ENCODE measurements at regions not wholly inside any gene's neighbourhood (a gene's known extent, or its start where the extent isn't known, plus 50 kb on each side); places are given as distances from the start of the nearest gene placed in this dataset.

DNA sequence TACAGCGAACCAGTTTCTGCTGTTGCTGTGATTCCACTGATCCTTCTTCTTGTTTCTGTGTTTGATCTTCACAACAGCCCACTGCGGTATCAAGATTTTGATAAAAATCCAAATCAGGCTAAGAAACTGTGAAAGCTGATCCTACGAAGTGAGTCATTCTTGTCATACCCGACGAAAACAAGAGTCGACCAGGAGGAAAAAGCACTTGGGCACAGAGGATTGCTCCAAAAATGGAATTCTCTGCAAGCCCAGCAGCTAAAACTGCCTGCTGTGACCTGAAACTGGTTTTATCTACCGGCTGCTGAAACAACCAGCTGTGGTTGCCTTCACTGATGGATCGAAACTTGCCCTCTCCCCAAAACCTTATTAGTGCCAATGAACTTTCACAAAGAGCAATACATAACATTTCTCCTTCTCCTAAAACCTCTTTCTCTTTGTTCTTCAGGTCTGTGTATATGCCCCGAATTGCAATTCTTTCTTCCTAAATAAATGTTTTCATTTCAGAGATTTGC lies 607.0 kb upstream of the PRKX start:
- no peak for DNase-seq (ENCODE audit: low read depth in 2 of 3, low spot score in 2 of 3)

DNA sequence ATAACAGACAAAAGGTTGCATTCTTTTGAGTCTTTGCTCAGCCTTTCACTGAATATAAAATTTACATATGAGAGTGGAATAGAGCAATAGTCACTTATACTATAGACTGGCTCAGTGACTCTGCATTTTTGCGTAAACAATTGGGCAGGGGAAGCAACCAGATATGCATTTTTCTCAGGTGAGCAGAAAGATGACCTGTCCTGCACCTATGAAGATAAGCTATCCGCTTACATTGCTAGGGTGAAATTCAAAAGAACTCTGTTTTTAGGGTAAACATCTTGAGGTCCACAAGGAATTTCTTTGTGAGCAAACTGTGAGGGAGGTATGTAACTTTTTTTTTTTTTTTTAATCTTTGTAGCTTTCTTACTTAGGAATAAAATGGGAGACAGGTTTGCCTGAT lies 602.4 kb upstream of the PRKX start:
- DNase-seq (ENCODE audit: low read depth in 2 of 3, low spot score in 2 of 3) = no peak

DNA sequence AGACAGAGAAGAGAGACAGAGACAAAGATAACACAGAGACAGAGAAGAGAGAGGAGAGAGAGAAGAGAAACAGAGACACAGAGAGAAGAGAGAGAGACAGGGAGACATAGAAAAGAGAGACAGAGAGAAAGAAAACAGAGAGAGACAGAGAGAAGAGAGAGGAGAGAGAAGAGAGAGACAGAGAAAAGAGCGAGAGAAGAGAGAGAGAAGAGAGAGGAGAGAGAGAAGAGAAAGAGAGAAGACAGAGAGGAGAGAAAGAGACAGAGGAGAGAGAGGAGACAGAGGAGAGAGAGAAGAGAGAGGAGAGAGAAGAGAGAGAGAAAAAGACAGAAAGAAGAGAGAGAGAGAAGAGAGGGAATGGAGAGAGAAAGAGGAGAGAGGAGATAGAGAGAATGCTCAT lies 601.1 kb upstream of the PRKX start:
- DNase-seq (ENCODE audit: low read depth in 2 of 3, low spot score in 2 of 3) = no peak

DNA sequence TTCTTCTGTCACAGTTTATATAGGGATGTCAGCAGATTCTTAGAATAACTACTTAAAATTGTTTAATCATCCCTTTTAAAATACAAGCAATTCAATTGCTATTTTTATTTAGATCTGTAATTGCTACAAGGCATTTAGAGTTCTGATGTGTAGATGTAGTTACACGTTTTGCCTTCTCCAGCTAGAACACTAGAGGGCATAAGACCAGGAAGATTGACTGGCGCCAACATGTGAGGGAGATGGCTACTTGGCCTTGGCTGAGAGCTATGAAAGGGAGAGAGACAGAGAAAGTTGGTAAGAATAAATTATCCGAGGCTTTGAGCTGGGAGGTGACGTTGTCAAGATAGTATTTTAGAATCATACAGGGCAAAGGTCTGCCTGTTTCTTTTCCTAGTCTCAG lies 563.7 kb upstream of the PRKX start:
- no peak for DNase-seq (ENCODE audit: low read depth in 2 of 3, low spot score in 2 of 3)

DNA sequence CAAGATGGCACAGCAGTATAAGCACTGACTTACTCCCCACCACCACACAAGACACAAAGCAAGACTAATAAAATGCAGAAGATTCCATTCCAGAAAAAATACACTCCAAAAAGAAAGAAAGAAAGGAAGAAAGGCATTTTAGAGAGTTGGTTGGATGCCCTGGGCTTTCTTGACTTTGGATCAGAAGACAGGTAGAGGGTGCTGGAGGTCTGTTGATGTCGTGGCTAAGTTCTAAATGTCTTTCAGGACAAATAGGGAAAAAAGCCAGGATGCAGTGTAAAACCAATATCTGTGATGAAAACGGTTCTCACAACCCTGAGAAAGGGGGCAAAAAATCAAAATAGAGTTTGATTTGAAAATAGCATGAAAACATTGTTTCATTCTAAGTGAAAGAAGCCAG lies 555.2 kb upstream of the PRKX start:
- no peak for DNase-seq (ENCODE audit: low read depth in 2 of 3, low spot score in 2 of 3)

DNA sequence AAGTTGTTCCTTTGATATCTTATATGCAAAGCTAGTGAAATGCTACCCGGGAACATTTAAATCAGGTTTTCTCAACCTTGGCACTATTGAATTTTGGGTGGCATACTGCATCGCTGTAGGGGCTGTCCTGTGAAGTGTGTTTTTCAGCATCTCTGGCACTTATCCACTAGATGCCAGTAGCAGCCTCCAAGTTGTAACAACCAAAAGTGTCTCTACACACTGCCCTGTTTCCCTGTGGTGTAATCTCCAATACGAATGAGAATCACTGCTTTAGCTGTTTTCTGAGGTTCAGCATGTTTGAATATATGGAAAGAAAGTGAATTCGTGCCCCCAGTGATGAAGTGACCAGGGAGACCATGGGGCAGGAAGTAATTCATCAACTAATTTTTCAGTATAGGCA lies 551.6 kb upstream of the PRKX start:
- no peak for DNase-seq (ENCODE audit: low read depth in 2 of 3, low spot score in 2 of 3)

DNA sequence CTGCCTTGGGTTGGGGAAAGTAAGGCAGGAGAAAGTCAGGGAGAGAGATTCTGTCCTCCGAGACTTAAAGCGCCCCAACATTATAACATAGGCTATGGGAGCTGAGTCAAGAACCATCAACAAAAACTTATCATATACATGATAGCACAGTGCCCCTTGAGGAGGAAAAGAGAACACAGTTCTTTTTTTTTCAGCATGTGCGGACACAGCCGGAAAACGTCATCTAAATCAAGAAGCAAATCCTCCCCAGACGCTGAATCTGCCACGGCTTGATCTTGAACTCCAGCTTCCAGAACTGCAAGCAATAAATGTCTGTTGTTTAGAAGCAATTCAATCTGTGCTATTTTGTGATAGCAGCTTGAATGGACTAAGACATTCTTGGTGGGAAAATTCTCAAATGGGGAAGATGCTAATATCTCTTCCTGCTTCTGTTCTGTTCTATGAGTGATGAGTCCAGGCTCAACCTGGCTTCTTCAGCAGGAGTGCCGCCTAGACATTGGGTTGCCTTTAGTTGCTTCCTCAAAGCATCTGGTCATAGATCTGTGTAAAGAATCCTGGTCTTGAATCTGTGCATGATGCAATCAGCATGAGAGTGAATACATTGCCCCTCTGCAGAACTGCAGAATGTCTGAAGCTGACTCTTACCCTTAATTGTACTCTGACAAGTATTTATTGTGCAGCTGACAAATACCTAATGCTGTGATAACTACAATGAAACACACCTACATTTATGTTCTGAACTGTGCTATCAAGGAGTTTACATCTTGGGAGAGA lies 549.8 kb upstream of the PRKX start:
- no peak for DNase-seq (ENCODE audit: low read depth in 2 of 3, low spot score in 2 of 3)

DNA sequence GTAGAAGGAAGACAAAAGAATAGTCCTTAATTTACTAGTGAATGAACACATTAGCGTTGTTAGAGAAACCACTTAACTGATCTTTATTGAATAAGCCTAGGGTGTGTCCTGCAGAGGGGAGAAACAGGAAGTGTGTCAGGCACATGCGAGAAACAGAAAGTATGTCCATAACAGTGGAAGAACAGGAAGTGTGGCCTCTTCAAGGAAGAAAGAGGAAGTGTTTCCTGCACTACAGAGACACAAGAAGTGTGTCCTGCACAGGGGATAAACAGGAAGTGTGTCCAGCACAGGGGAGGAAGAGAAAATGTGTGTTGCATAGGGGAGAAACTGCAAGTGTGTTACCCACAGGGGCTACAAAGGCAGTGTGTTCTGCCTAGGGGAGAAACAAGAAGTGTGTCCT lies 539.6 kb upstream of the PRKX start:
- no peak for DNase-seq (ENCODE audit: low read depth in 2 of 3, low spot score in 2 of 3)

DNA sequence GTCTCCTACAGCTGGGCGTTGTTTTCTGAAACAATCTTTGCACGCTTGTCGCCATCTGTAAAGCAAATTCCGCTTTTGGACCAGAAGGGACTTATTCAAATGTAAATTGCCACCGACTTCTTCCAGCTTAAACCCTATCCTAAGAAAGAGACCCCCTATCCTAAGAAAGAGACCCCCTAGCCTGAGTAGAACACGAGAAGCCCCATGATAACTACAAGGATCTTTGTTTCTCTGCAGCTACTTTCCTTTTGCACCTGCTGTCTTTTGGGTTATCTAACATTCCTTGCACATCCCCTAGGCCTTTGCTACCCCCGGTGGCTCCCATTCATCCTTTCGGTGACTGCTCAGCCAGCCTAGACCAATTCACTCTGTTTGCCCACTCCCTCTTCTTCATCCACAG lies 536.0 kb upstream of the PRKX start:
- no peak for DNase-seq (ENCODE audit: low read depth in 2 of 3, low spot score in 2 of 3)

DNA sequence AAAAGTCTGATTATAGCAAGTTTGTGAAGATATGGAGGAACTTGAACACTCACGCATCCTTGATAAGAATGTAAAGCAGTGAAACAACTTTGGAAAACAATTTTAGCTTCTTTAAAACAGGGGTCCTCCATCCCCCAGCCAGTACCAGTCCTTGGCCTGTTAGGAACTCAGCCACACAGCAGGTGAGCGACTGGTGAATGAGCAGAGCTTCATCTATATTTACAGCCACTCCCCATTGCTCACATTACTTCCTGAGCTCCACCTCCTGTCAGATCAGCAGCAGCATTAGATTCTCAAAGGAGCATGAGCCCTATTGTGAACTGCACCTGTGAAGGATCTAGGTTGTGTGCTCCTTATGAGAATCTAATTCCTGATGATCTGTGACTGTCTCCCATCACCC lies 530.3 kb upstream of the PRKX start:
- DNase-seq (ENCODE audit: low read depth in 2 of 3, low spot score in 2 of 3) = no peak

DNA sequence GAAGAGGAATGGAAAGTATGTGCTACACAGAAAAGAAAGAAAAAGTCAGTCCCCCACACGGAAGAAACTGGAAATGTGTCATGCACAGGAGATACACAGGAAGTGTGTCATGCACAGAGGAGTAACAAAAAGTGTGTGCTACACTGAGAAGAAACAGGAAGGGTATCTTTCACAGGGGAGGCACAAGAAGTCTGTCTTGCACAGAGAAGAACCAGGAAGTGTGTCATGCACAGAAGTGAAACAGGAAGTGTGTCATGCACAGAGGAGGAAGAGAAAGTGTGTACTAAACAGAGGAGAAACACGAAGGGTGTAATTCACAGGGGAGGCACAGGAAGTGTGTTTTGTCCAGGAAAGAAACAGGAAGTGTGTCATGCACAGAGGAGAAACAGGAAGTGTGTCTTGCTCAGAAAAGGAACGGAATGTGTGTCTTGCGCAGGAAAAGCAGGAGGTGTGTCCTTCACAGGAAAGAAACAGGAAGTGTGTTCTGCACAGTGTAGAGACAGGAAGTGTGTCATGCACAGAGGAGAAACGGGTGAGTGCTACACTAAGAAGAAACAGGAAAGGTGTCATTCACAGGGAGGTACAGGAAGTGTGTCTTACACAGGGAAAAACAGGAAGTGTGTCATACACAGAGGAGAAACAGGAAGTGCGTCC lies 527.2 kb upstream of the PRKX start:
- no peak for DNase-seq (ENCODE audit: low read depth in 2 of 3, low spot score in 2 of 3)

DNA sequence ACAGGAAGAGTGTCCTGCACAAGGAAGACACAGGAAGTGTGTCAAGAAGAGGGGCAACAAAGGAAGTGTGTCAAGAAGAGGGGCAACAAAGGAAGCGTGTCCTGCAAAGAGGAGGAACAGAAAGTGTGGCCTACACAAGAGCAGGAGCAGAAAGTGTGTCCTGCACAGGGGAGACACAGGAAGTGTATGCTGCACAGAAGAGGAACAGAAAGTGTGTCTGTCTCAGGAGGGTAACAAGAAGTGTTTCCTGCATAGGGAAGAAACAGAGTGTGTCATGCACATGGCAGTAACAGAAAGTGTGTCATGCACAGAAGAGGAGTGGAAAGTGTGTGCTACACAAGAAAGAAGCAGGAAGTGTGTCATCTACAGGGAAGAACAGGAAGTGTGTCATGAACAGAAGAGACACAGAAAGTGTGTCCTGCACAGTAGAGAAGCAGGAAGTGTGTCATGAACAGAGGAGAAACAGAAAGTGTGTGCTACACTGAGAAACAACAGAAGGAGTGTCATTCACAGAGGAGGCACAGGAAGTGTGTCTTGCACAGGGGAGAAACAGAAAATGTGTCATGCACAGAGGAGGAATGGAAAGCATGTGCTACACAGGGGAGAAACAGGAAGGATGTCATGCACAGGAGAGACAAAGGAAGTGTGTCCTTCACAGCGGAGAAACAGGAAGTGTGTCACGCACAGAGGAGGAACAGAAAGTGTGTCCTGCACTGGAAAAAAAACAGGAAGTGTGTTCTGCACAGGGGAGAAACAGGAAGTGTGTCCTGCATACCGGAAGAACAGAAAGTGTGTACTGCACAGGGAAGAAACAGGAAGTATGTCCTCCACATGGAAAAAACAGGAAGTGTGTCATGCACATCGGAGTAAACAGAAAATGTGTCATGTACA lies 526.4 kb upstream of the PRKX start:
- DNase-seq (ENCODE audit: low read depth in 2 of 3, low spot score in 2 of 3) = no peak

DNA sequence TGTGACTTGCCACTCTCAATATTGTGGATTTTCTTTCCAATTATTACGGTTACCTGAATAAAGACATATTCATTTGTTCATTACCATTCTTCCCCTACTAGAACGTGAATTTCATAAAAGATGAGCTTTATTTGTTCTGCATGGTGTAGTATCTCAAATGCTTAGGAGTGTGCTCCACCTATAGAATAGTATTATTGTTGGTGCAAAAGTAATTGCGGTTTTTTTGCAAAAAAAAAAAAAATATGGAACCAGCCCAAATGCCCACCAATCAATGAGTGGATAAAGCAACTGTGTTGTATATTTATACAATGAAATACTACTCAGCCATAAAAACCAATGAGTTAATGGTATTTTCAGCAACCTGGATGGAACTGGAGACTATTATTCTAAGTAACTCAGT lies 525.5 kb upstream of the PRKX start:
- no peak for DNase-seq (ENCODE audit: low read depth in 2 of 3, low spot score in 2 of 3)

DNA sequence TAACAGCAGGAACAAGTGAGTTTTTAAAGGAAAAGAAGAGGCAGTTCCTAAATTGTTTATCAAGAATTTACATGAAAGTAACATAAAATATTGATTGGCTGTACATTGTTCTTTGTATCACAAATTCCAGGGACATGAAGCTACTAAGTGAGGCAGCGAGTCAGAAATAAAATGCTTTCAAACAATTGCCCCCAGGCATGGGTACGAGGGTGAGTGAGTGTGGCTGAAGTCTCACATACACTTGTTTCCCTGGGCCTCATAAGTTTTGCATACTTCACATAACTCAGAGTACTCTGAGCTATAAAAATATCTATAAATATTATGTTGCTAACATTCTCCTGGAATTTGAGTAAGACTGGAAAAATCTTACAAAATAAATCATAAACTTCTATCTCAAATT lies 511.6 kb upstream of the PRKX start:
- DNase-seq (ENCODE audit: low read depth in 2 of 3, low spot score in 2 of 3) = no peak

DNA sequence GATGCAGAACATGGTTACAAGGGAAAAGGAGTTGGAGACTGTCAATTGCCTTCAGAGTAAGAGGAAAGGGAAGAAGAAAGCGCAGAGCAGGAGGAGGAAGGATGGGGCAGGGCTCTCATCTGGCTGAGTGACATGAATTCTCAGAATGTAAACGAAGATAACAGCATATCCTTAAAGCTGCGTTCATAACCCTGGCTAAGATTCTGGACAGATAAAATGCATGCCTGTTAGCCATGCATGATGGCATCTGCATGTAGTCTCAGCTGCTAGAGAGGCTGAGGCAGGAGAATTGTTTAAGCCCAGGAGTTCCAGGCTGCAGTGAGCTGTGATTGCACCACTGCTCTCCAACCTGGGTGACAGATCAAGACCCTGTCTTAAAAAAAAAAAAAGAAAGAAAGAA lies 493.5 kb upstream of the PRKX start:
- DNase-seq (ENCODE audit: low read depth in 2 of 3, low spot score in 2 of 3) = no peak

DNA sequence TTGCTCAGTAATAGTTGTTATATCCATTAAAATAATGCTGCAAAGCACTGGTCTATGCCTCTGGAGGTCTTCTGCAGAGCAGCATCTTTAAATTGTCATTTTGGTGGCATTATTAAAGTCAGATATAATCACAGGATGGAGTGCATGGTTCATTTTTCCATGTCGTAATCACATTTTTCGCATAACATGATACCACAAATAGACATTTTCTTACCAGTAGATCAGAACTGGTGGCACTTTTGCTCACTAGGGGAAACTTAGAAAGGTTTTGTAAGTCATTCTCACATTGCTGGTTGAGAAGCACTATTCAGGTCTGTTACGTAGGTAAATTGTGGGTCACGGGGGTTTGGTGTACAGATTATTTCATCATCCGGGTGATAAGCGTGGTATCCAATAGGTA lies 484.5 kb upstream of the PRKX start:
- DNase-seq (ENCODE audit: low read depth in 2 of 3, low spot score in 2 of 3) = no peak

DNA sequence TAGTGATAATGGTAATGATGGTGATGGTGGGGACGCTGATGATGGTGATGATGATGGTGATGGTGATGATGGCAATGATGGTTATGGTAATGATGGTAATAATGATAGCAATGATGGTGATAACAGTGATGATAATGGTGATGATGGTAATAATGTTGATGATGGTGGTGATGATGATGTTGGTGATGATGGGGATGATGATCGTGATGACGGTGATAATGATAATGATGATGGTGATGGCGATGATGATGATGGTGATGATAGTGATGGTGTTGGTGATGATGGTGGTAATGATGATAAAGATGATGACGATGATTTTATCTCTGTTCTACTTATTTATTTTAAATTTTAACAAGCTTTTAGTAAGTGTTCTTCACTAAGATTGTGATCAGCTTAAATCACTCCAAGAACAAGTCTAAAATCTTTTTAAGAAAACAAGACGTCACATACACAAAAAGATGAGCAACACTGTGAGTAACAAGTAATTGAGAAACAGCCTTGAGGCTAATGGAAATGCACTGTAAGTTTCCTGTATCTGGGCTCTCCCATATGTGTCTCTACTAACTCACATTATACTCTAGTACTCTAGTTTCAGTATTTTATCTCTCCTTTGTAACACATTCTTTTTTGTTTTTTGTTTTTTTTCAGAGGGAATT lies 480.2 kb upstream of the PRKX start:
- no peak for DNase-seq (ENCODE audit: low read depth in 2 of 3, low spot score in 2 of 3)

DNA sequence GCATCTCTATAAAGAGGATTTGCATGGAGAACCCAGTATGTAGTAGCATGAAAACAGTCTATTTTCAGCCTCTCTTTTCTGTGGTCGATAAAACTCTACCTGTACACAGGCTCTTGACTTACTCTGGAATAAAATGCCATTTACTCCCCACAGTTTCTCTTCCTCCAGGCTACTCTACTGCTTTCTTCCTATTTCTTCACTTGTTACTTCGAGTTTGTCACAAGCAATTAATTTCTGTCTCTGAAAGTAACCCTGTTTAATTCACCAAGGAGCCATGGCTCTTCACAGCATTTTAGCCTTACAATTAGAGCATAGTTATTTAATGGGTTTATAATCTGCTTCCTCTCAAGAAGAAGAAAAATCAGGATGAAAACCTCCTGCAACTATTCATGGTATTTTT lies 472.9 kb upstream of the PRKX start:
- DNase-seq (ENCODE audit: low read depth in 2 of 3, low spot score in 2 of 3) = no peak

DNA sequence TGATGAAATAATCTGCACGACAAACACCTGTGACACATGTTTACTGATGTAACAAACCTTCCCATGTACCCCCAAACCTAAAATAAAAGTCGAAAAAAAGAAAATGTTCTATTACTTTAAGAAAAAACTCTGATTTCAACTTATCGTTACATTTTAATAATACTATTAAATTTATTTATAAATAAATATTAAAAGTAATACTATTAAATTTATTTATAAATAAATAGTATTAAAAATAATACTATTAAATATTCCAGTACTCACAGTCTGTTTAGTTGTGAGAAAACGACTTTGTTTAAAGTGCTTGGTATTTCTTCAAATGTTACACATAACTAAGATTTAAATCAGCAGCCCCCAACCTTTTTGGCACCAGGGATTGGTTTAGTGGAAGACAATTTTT lies 471.6 kb upstream of the PRKX start:
- no peak for DNase-seq (ENCODE audit: low read depth in 2 of 3, low spot score in 2 of 3)

DNA sequence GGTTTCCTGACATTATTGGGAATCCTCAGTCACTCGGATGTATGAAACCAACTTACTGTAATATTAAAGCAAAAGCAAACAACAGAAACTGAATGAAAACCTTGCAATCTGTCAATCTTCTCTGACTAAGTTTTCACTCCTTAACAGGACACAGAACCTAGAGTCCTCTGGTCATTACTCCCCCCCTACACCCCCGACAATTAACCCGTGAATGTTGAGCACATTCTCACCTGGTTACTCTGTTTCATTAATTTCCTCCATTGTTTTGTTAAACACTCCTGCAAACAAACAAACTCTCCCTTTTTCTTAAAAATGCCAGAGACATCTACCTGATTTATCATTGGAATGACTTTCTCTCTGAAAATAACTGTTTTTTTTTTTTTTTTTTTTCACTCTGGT lies 469.0 kb upstream of the PRKX start:
- no peak for DNase-seq (ENCODE audit: low read depth in 2 of 3, low spot score in 2 of 3)

DNA sequence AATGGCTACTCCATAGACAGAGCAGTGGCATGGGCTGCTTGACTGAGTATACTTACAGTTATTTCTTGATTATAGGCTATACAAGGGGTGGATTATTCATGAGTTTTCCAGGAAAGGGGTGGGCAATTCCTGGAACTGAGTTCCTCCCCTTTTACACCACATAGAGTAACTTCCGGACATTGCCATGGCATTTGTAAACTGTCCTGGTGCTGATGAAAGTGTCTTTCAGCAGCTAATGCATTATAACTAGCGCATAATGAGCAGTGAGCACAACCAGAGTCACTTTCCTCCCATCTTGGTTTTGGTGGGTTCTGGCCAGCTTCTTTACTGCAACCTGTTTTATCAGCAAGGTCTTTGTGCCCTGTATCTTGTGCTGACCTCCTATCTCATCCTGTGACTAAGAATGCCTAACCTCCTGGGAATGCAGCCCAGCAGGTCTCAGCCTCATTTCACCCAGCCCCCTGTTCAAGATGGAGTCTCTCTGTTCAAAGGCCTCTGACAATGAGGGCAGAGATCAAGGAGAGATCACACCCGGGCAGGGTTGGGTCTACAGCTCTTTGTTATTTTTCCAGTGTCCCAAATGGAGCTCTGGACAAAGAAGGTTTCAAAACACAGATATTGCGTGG lies 468.4 kb upstream of the PRKX start:
- no peak for DNase-seq (ENCODE audit: low read depth in 2 of 3, low spot score in 2 of 3)

Data from activated CD8-positive, alpha-beta memory T cell treated with anti-CD3 and anti-CD28 coated beads for 48 hours (primary cell).